PC-9 (cell line): ENCODE measurements at regions not wholly inside any gene's neighbourhood (a gene's known extent, or its start where the extent isn't known, plus 50 kb on each side); places are given as distances from the start of the nearest gene placed in this dataset.
A peak's percentile ranks its signal among the peaks of the same experiment; 100 is the strongest.

Source experiments
- BruUV-seq: library from RNA; stranded (reverse); fragments of 400-500 nt; replicated peaks from 2 replicates; lab custom pipeline; 2021; lab: Mats Ljungman, UMichigan
- CTCF ChIA-PET: fragments of 300-600 bp; sonication (Branson Sonifier 250); formaldehyde crosslinking; loops from one replicate; lab custom pipeline; 2022; ENCODE audit warnings: antibody characterized with exemption; lab: Charles Lee
- POLR2A ChIA-PET: fragments of 300-600 bp; sonication (Branson Sonifier 250); formaldehyde crosslinking; loops from one replicate; lab custom pipeline; 2022; ENCODE audit warnings: antibody characterized with exemption; ENCODE audit not compliant: unreplicated experiment; lab: Charles Lee
- DNase-seq, 2 experiments: peaks; one replicate each; pipeline versions ENCODE4 v3.0.0 to v3.0.0-alpha.2; 2015 to 2022; ENCODE audit warnings: mixed read lengths in 1 of 2
- H2AFZ ChIP-seq: fragments of 200-600 bp; sonication (generic); 2 replicates; pipeline ENCODE4 v1.8.1; 2017; ENCODE audit warnings: antibody characterized with exemption
- H3F3A ChIP-seq: fragments of 200-600 bp; sonication (generic); 2 replicates; pipeline ENCODE4 v1.8.1; 2017; ENCODE audit warnings: antibody characterized with exemption, mild to moderate bottlenecking, low read depth; ENCODE audit not compliant: insufficient read depth
- H3K27ac ChIP-seq: fragments of 200-600 bp; sonication (generic); 2 replicates; pipeline ENCODE4 v1.6.1; 2016; ENCODE audit warnings: mixed run types
- H3K27me3 ChIP-seq: fragments of 200-600 bp; sonication (generic); 2 replicates; pipeline ENCODE4 v1.6.1; 2016; ENCODE audit warnings: low read depth, mixed run types; ENCODE audit not compliant: insufficient read depth
- H3K36me3 ChIP-seq: fragments of 200-600 bp; sonication (generic); 2 replicates; pipeline ENCODE4 v1.6.1; 2016; ENCODE audit warnings: low read depth, mixed run types
- H3K4me1 ChIP-seq: fragments of 200-600 bp; sonication (generic); replicated peaks from 2 replicates; pipeline ENCODE4 v1.6.1; 2016; ENCODE audit warnings: mixed run types; ENCODE audit not compliant: insufficient read depth
- H3K4me2 ChIP-seq: fragments of 200-600 bp; sonication (generic); 2 replicates; pipeline ENCODE4 v1.6.1; 2017; ENCODE audit warnings: mixed run types
- H3K4me3 ChIP-seq: fragments of 200-600 bp; sonication (generic); 2 replicates; pipeline ENCODE4 v1.6.1; 2016; ENCODE audit warnings: mixed run types
- H3K79me2 ChIP-seq: fragments of 200-600 bp; sonication (generic); 2 replicates; pipeline ENCODE4 v1.6.1; 2017; ENCODE audit warnings: low read depth, mixed run types
- H3K9me2 ChIP-seq: fragments of 200-600 bp; sonication (generic); 2 replicates; pipeline ENCODE4 v1.8.1; 2017; ENCODE audit warnings: mild to moderate bottlenecking; ENCODE audit not compliant: insufficient read depth
- H3K9me3 ChIP-seq: fragments of 200-600 bp; sonication (generic); 2 replicates; pipeline ENCODE4 v1.8.1; 2016; ENCODE audit warnings: low read depth; ENCODE audit not compliant: insufficient read depth
- H4K20me1 ChIP-seq: fragments of 200-600 bp; sonication (generic); 2 replicates; pipeline ENCODE4 v1.8.1; 2017; ENCODE audit not compliant: insufficient read depth
- EZH2 ChIP-seq: fragments of 200-600 bp; sonication (generic); IDR thresholded peaks from 2 replicates; pipeline ENCODE4 v1.8.0; 2017; ENCODE audit warnings: antibody characterized with exemption, low read depth
- intact Hi-C: fragments of 100-400 bp; cut with micrococcal nuclease; formaldehyde crosslinking; loops from one replicate; pipeline ENCODE4 v1.10.0; 2022; ENCODE audit not compliant: unreplicated experiment
- TF ChIP-seq, protein P1 (sequence below): fragments of 200-600 bp; sonication (generic); conservative IDR thresholded peaks from 2 replicates; pipeline ENCODE4 v1.6.1; 2017; ENCODE audit warnings: mixed run types, antibody characterized with exemption, mild to moderate bottlenecking, moderate library complexity

GRCh38 chr2:160928854-160929301 is 231.3 kb upstream of the TANK start:
- ChIA-PET POLR2A (no interaction called here), CTCF (no interaction called here)
- no peaks in the 10 kb centered on the region for H3K36me3 ChIP-seq
- no peak overlapping the region for H2AFZ ChIP-seq
- intact Hi-C loops: no loop called here
- no peaks in the 10 kb centered on the region for H3F3A ChIP-seq
- H4K20me1 ChIP-seq: no peaks in the 10 kb centered on the region
- no peak overlapping the region for H3K4me2 ChIP-seq
- no peaks in the 10 kb centered on the region for H3K9me2 ChIP-seq
- no peaks in the 10 kb centered on the region for H3K79me2 ChIP-seq
- peaks cover 9% of the 10 kb centered on the region; the same call in 1 of the 2 replicates for H3K4me1 ChIP-seq
- no peak overlapping the region for H3K27ac ChIP-seq
- BruUV-seq: no TSS peak
- no peak overlapping the region for H3K4me3 ChIP-seq
- H3K9me3 ChIP-seq: no peaks in the 10 kb centered on the region
- H3K27me3 ChIP-seq: no peaks in the 10 kb centered on the region
- TF ChIP-seq, protein P1, sequence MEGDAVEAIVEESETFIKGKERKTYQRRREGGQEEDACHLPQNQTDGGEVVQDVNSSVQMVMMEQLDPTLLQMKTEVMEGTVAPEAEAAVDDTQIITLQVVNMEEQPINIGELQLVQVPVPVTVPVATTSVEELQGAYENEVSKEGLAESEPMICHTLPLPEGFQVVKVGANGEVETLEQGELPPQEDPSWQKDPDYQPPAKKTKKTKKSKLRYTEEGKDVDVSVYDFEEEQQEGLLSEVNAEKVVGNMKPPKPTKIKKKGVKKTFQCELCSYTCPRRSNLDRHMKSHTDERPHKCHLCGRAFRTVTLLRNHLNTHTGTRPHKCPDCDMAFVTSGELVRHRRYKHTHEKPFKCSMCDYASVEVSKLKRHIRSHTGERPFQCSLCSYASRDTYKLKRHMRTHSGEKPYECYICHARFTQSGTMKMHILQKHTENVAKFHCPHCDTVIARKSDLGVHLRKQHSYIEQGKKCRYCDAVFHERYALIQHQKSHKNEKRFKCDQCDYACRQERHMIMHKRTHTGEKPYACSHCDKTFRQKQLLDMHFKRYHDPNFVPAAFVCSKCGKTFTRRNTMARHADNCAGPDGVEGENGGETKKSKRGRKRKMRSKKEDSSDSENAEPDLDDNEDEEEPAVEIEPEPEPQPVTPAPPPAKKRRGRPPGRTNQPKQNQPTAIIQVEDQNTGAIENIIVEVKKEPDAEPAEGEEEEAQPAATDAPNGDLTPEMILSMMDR: no peak
- TF ChIP-seq EZH2: no peak
- peak in 1 of 2 experiments; percentile 37 for DNase-seq

DNA sequence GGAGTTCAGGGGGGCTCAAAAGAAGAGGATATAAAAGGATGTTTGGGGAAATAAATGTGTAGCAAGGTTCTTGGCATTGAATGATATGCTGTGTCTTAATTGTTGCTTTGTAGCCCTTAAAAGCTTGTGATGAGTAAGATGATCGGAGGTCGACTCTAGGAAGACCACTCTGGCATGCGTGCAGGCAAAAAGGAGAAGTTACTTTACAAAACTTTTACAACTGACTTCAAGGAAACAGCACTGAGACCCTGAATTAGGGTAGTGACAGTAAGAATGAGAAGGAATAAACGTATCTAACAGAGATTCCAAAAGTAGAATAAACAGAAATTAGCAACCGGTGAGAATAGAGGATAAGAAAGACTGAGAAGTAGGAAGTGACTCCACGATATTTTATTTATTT is 228.7 kb upstream of the TANK start:
- TF ChIP-seq, protein P1: no peak
- TF ChIP-seq EZH2: no peak
- Histone ChIP-seq H3K4me3 (no peak overlapping the region), H3K4me1 (peaks cover 9% of the 10 kb centered on the region; the same call in 1 of the 2 replicates), H3K27me3 (no peaks in the 10 kb centered on the region), H3K27ac (no peak overlapping the region), H4K20me1 (no peaks in the 10 kb centered on the region), H2AFZ (no peak overlapping the region), H3K9me3 (no peaks in the 10 kb centered on the region), H3K79me2 (no peaks in the 10 kb centered on the region), H3K36me3 (no peaks in the 10 kb centered on the region), H3F3A (no peaks in the 10 kb centered on the region), H3K4me2 (no peak overlapping the region), H3K9me2 (no peaks in the 10 kb centered on the region)
- no TSS peak for BruUV-seq
- no peak for DNase-seq
- POLR2A ChIA-PET: no interaction called here
- CTCF ChIA-PET: no interaction called here
- intact Hi-C loops: no loop called here

DNA sequence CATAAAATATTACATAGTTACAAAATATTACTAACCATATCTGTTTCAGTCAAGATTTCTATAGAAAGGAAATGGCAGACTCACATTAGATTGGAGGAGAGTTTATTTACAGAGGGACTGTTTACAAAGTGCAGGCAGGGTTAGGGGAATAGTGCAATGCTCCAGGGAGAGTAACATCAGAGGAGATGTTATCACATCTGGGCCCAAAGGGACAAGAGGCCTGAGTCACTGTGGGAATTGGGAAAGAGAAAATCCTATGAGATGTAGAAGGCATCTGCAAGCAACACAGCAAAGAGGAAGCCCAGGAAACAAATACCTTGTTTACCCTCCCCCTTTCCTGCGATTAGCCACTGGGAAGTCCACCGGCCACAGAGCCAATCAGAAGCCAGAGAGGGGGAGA is 227.3 kb upstream of the TANK start:
- DNase-seq: peak; percentile 5 to 52
- Histone ChIP-seq H3K9me2 (no peaks in the 10 kb centered on the region), H3K27me3 (no peaks in the 10 kb centered on the region), H3K36me3 (no peaks in the 10 kb centered on the region), H2AFZ (no peak overlapping the region), H3K79me2 (no peaks in the 10 kb centered on the region), H4K20me1 (no peaks in the 10 kb centered on the region), H3F3A (no peaks in the 10 kb centered on the region), H3K4me3 (no peak overlapping the region), H3K27ac (no peak overlapping the region), H3K4me2 (no peak overlapping the region), H3K9me3 (no peaks in the 10 kb centered on the region), H3K4me1 (peaks cover 9% of the 10 kb centered on the region; the same call in 1 of the 2 replicates)
- POLR2A ChIA-PET: no interaction called here
- TF ChIP-seq EZH2: no peak
- TF ChIP-seq, protein P1: no peak
- no TSS peak for BruUV-seq
- intact Hi-C loops: no loop called here
- CTCF ChIA-PET: no interaction called here
